Lower leg skin (tissue), 3 donors: ENCODE measurements at regions not wholly inside any gene's neighbourhood (a gene's known extent, or its start where the extent isn't known, plus 50 kb on each side); places are given as distances from the start of the nearest gene placed in this dataset.

Source experiments
- CTCF ChIP-seq, 3 donors: fragments of 450-650 bp; IDR thresholded peaks; one replicate each; pipeline ENCODE4 v1.5.1; 2016; ENCODE audit warnings: antibody characterized with exemption in 3 of 3, mild to moderate bottlenecking in 3 of 3, moderate library complexity in 2 of 3
- POLR2A ChIP-seq, 2 donors: fragments of 450-650 bp; IDR thresholded peaks; one replicate each; pipeline ENCODE4 v1.6.1; 2016 to 2017; ENCODE audit warnings: antibody characterized with exemption in 2 of 2, mild to moderate bottlenecking in 1 of 2, moderate library complexity in 1 of 2

DNA sequence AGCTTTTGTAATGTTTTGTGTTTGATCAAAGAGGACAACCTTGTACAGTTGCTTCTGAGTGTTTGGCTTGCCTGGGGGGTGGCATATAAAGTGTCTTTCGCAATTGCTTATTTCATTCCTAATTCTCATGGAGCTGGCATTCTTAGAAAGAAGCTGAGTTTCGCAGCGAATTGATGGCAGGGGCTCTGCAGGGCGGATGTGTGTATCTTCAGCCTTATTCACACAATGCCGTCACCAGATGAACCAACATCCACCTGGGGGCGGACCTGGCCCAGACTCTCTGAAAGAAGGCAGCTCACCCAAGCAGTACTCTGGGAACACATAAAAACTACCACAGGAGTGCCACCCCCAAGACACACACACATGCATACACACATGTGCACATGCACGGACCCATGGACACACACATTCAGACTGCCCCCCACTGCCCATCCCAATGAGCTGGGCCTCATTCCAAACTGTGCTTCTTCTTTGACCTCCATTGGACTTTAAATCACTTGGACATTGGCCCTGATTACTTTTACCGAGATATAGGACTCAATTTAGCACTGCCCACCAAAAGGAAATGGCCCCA, 55.4 kb upstream of the FOXQ1 start:
- TF ChIP-seq CTCF (IDR thresholded peaks at IDR 0.05) (no peak), POLR2A (IDR thresholded peaks at IDR 0.05) (no peak)
